KBM-7 (cell line): ENCODE measurements at regions not wholly inside any gene's neighbourhood (a gene's known extent, or its start where the extent isn't known, plus 50 kb on each side); places are given as distances from the start of the nearest gene placed in this dataset.

Experiments
- DNase-seq: peaks from one replicate; pipeline ENCODE4 v3.0.0-alpha.2; 2015
- in situ Hi-C: fragments of 300-500 bp; cut with MboI; formaldehyde crosslinking; loops from 2 replicates; pipeline ENCODE4 v1.14.3; 2020; ENCODE audit warnings: low sequenced_read_pairs, low pct_unique_long_range_greater_than_20kb, mixed read lengths

- DNase-seq = no peak
- in situ Hi-C loops = no loop called here
Observed at GRCh38 chr10:78960316-78960800, 108.4 kb upstream of the ZMIZ1 start.

GRCh38 chr10:78961760-78962159, 107.0 kb upstream of the ZMIZ1 start:
- DNase-seq = no peak
- in situ Hi-C loops = no loop called here

- in situ Hi-C loops = no loop called here
- DNase-seq = no peak
Observed at GRCh38 chr10:78963074-78964034, 105.4 kb upstream of the ZMIZ1 start.

- DNase-seq = no peak
- in situ Hi-C loops = no loop called here
Observed at GRCh38 chr10:78964274-78964951, 104.4 kb upstream of the ZMIZ1 start.

GRCh38 chr10:78964952-78965633, 103.7 kb upstream of the ZMIZ1 start:
- in situ Hi-C loops = no loop called here
- no peak for DNase-seq

- DNase-seq = no peak
- in situ Hi-C loops = no loop called here
Observed at GRCh38 chr10:78966182-78966787, 102.5 kb upstream of the ZMIZ1 start.

- DNase-seq = no peak
- in situ Hi-C loops = no loop called here
Observed at GRCh38 chr10:78966844-78967488, 101.8 kb upstream of the ZMIZ1 start.

- no peak for DNase-seq
- in situ Hi-C loops = no loop called here
Observed at GRCh38 chr10:78968300-78968942, 100.3 kb upstream of the ZMIZ1 start.

GRCh38 chr10:78968943-78969342, 99.8 kb upstream of the ZMIZ1 start:
- DNase-seq = no peak
- in situ Hi-C loops = no loop called here

- in situ Hi-C loops = no loop called here
- no peak for DNase-seq
Observed at GRCh38 chr10:78969719-78970118, 99.0 kb upstream of the ZMIZ1 start.

GRCh38 chr10:78970261-78970660, 98.5 kb upstream of the ZMIZ1 start:
- no peak for DNase-seq
- in situ Hi-C loops = no loop called here

- DNase-seq = no peak
- in situ Hi-C loops = no loop called here
Observed at GRCh38 chr10:78971094-78971682, 97.6 kb upstream of the ZMIZ1 start.

GRCh38 chr10:78972160-78972946, 96.4 kb upstream of the ZMIZ1 start:
- in situ Hi-C loops = no loop called here
- no peak for DNase-seq

- in situ Hi-C loops = no loop called here
- peak; percentile 88 for DNase-seq
Observed at GRCh38 chr10:78972947-78973900, 95.5 kb upstream of the ZMIZ1 start.

- in situ Hi-C loops = no loop called here
Observed at GRCh38 chr10:78973901-78974616, 94.7 kb upstream of the ZMIZ1 start.

More at GRCh38 chr10:78973901-78974616, 94.7 kb upstream of the ZMIZ1 start:
- DNase-seq = peak; percentile 44
